Astrocyte of the cerebellum (primary cell): ENCODE measurements at regions not wholly inside any gene's neighbourhood (a gene's known extent, or its start where the extent isn't known, plus 50 kb on each side); places are given as distances from the start of the nearest gene placed in this dataset.

Experiments used
- DNase-seq: peaks from one replicate; pipeline ENCODE4 v3.0.0-alpha.2; 2011; ENCODE audit warnings: low read depth
- H3K4me3 ChIP-seq: 2 replicates; pipeline ENCODE4 v1.5.1; 2011; ENCODE audit warnings: mild to moderate bottlenecking, low read depth, low read length, moderate library complexity
- CTCF ChIP-seq: IDR thresholded peaks from 2 replicates; pipeline ENCODE4 v1.5.1; 2012; ENCODE audit warnings: low read length, low read depth, moderate library complexity, mild to moderate bottlenecking; ENCODE audit errors: missing control alignments
- in situ Hi-C: cut with HindIII; loops from 2 replicates; pipeline ENCODE4 v1.10.0; 2017; ENCODE audit warnings: low sequenced_read_pairs

- H3K4me3 ChIP-seq = no peak overlapping the region
- TF ChIP-seq CTCF = no peak
- in situ Hi-C loops = no loop called here
- DNase-seq = no peak
Observed at GRCh38 chr10:131706952-131707351, 193.9 kb upstream of the PPP2R2D start.

- no peak for TF ChIP-seq CTCF
- in situ Hi-C loops = no loop called here
- DNase-seq = no peak
- H3K4me3 ChIP-seq = no peak overlapping the region
Observed at GRCh38 chr10:131708225-131708880, 192.5 kb upstream of the PPP2R2D start.

- TF ChIP-seq CTCF = no peak
- H3K4me3 ChIP-seq = no peak overlapping the region
- in situ Hi-C loops = no loop called here
- DNase-seq = no peak
Observed at GRCh38 chr10:131710142-131710861, 190.5 kb upstream of the PPP2R2D start.

GRCh38 chr10:131722121-131722520 lies 178.7 kb upstream of the PPP2R2D start:
- no peak for TF ChIP-seq CTCF
- no peak overlapping the region for H3K4me3 ChIP-seq
- in situ Hi-C loops = no loop called here
- DNase-seq = no peak

GRCh38 chr10:131722525-131723264 lies 178.1 kb upstream of the PPP2R2D start:
- no peak for TF ChIP-seq CTCF
- H3K4me3 ChIP-seq = no peak overlapping the region
- in situ Hi-C loops = no loop called here
- DNase-seq = no peak

GRCh38 chr10:131723297-131724168 lies 177.3 kb upstream of the PPP2R2D start:
- in situ Hi-C loops = no loop called here
- DNase-seq = no peak

More at GRCh38 chr10:131723297-131724168, 177.3 kb upstream of the PPP2R2D start:
- no peak for TF ChIP-seq CTCF
- no peak overlapping the region for H3K4me3 ChIP-seq
